ENCODE measurements at regions not wholly inside any gene's neighbourhood (a gene's known extent, or its start where the extent isn't known, plus 50 kb on each side); places are given as distances from the start of the nearest gene placed in this dataset.
A peak's percentile ranks its signal among the peaks of the same experiment; 100 is the strongest.
"Not testable (repeated sequence)": the region's sequence is repeated elsewhere in the genome, so short reads cannot be mapped to it uniquely, and the experiment has no call there.

GRCh38 chr1:190837888-190838287 lies 360.2 kb upstream of the BRINP3 start:
- DNase-seq, result no peak

DNA sequence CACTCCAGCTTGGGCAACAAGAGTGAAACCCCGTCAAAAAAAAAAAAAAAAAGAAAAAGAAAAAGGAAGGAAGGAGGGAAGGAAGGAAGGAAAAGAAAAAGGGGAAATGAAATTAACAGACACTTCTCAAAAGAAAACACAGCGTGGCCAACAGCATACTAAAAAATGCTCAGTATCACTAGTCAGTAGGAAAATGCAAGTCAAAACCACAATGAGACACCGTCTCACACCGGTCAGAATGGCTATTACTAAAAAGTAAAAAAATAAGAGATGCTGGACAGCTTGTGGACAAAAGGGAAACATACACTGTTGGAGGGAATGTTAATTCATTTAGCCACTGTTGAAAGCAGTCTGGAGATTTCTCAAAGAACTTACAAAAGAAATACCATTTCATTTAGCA lies 369.5 kb upstream of the BRINP3 start:
- no peak for DNase-seq

DNA sequence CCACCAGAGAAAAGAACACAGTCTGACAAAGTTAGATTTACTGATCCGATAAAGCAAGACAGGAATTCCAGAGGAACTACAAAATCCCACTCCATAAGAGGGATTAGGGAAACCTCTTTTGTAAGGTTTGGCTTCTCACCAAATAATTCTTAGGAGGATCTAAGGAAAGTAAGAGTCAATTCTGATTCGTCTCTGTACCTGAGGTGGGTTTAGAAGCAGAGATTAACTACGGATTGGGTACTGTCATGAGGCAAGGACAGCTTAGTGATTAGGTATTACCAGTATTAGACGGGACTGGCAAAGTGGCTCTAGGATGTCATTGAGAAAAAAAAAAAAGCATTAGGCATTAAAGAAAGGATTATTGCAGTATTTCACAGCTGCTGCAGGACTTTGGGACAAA lies 371.7 kb upstream of the BRINP3 start:
- no peak for DNase-seq

- no peak for DNase-seq
Measured at GRCh38 chr1:190852611-190853010, 374.9 kb upstream of the BRINP3 start.

GRCh38 chr1:190858140-190858539 lies 380.5 kb upstream of the BRINP3 start:
- DNase-seq, result no peak

- no peak for DNase-seq
Measured at GRCh38 chr1:190864013-190864641, 386.5 kb upstream of the BRINP3 start.

GRCh38 chr1:190880352-190880751 lies 402.7 kb upstream of the BRINP3 start:
- DNase-seq, result no peak

DNA sequence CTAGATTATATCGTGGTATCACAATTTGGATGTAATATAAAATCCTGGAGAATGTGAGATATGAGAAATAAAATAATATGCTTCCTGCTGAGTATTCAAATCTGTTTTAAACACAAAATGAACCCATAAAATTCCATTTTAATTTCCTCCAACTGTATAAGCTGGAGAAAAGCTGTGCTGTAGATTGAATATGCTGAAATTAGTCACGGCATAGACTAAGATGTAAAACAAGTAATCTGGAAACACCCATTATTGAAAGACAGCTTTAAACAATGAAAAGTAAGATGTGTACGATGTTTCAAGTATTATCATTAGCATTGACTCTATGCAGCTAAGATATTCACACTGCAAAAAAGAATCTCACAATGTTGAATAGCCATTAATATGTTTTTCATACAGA lies 403.4 kb upstream of the BRINP3 start:
- DNase-seq, result no peak

- DNase-seq, result no peak
Measured at GRCh38 chr1:190897233-190897632, 419.6 kb upstream of the BRINP3 start.

- DNase-seq, result no peak
Measured at GRCh38 chr1:190904091-190904695, 426.5 kb upstream of the BRINP3 start.

DNA sequence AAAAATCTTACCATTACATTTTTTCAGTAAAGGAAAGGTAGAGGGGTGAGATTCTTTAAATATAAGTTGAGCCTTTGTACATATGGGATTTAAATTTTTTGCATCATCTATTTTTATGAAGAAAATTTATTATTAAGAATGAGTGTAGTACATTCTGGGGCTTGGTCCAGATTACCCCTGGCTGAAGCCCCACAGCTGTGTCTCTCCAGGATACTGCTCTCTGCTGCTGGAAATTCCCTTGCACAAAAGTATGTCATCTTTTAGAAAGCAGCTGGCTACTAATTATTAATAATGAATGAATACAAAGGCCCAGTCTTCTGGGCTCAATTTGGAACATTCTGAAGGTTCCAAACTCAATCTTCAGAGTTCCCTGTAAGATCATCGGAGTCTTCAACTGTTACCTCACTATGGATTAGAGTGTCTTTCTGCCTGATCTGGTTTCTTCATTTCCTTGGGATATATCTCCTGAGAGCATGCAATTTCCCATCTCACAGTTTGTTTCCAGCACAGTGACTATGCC lies 428.6 kb upstream of the BRINP3 start:
- DNase-seq, result no peak

GRCh38 chr1:190908246-190908645 lies 430.6 kb upstream of the BRINP3 start:
- no peak for DNase-seq

DNA sequence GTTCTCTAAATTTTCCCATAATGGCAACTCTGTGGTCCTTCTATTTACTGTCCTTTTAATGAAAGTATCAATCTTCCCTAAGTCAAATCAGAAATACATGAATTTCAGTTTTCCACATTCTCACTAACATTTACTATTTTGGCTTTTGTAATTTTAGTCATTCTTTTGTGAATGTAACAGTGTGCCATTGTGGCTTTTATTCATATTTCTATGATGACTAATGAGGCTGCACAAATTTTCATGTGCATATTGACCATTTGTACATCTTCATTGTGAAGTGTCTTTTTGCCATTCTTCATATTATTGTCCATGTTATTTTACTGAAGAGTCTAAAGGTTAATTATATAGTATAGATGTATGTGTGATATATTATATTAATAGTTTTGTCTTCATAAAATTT lies 431.0 kb upstream of the BRINP3 start:
- DNase-seq, result no peak

DNA sequence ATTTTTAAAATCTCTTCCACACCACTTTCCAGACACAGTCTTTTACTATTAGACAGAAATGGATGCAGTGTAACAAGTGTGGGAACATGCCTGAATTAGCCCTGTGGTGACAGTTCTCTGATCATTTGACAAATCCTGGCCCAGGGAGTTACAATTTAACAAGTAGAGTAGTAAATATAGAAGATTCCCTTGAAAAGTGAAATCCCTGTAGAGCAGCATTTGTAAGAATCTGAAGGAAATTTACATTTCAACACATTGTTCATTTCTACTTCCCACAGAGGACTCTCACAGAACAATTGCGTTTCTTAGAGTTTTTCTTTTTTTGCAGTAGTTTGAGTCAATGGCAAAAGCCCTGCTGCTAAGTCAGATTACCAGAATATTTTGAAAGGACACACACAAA lies 458.3 kb upstream of the BRINP3 start:
- no peak for DNase-seq

DNA sequence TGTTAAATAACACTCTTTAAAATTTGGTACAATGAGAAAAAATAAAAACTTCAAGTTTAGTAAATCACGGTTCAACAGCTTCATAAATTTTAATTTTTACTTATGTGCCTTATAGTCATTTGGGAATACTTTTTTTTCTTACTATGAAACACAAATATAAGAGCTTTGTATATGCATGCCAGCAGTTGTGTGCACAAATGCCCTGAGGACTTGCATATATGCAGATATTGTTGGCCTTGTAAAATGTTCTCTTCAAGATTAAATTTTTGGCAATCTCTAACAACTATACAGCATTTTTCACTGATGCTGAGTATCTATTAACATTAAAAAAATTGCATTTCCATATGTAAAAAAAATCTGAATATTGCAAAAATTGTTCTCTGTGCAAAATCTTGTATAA lies 458.7 kb upstream of the BRINP3 start:
- no peak for DNase-seq

DNA sequence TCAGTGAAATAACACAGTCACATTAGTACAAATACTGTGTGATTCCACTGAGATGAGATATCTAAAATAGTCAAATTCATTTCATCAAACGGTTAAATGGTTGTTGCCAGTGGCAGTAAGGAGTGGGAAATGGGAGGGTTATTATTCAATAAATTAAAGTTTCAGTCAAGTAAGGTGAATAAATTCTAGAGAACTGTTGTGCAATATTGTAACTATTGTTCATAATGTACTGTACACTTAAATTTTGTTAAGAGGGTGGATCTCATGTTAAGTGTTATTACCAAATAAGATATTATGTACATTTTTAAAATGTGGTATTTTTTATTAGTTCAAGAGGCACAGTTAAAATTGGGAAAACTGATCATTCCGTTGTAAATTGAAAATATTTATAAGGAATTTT lies 463.3 kb upstream of the BRINP3 start:
- DNase-seq, result no peak

GRCh38 chr1:190942475-190942874 lies 464.8 kb upstream of the BRINP3 start:
- no peak for DNase-seq

DNA sequence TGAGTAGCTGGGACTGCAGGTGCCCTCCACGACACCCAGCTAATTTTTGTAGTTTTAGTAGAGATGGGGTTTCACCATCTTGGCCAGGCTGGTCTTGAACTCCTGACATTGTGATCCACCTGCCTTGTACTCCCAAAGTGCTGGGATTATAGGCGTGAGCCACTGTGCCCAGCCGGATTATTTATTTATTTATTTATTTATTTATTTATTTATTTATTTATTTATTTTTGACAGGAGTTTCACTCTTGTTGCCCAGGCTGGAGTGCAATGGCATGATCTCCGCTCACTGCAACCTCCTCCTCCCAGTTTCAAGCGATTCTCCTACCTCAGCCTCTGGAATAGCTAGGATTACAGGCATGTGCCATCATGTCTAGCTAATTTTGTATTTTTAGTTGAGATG lies 466.1 kb upstream of the BRINP3 start:
- not testable (repeated sequence) for DNase-seq

DNA sequence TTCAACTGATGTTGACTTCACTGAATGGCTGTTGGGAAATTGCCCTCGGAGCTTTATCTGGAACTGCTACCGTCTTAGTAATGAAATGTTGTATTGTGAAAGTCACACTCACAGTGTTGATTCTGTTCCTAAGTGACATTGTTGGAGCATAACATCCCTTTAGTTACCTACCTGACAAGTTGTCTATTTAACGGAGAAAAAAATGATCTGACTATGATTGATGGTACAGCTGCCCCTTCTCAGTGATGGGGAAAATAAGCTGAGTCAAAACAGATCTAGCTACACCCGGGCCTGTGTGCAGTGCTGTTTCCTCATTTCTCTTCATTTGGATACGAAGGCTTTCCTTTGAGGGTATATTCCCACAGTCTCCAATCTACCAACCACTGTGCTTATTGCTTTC lies 472.3 kb upstream of the BRINP3 start:
- DNase-seq, result peak; percentile 54

DNA sequence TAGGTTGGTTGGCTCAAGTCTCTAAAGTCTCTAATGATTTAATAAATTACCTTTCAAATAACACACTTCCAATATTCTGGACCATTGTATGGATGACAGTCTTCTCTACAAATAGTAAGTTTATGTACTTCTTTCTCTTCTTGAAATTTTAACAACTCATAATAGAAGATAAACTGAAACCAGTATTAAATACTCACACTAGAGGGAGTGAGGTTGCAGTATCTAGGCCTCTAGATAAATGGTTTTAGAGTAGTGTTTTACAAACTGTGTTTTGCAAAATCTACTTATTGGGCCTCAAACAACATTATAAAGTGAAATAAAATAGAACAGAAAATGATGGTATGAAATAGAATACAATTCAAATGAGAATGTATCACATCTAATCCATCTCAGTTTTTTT lies 479.9 kb upstream of the BRINP3 start:
- no peak for DNase-seq

DNA sequence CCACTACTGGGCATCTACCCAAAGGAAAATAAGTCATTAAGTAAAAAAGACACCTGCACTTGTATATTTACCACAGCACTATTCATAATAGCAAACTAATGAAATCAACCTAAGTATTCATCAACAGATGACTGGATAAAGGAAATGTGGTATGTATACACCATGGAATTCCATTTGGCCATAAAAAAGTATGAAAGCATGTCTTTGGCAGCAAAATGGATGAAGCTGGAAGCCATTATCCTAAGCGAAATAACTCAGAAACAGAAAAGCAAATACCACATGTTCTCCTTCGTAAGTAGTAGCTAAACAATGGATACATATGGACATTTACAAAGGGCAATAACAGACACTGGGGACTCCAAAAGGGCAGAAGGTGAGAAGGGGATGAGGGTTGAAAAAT lies 485.7 kb upstream of the BRINP3 start:
- no peak for DNase-seq

GRCh38 chr1:190975827-190976226 lies 498.2 kb upstream of the BRINP3 start:
- DNase-seq, result no peak

DNA sequence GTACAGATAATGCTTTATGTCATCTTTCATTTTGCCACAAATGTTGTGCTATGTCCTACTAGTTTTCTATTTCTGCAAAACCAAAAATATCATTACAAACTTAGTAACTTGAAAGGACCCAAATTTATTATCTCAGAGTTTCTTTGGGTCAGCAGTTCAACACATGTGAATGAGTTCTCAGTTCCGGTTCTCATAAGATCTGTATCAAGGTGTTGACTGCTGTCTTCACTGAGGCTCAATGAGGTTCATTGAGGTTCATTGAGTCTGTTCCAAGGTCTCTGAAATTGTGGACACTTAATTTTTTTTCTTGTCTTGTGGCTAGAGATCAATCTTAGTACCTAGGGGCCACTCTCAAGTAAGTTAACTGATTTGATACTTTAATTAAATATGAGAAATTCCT lies 525.1 kb upstream of the BRINP3 start:
- no peak for DNase-seq

DNA sequence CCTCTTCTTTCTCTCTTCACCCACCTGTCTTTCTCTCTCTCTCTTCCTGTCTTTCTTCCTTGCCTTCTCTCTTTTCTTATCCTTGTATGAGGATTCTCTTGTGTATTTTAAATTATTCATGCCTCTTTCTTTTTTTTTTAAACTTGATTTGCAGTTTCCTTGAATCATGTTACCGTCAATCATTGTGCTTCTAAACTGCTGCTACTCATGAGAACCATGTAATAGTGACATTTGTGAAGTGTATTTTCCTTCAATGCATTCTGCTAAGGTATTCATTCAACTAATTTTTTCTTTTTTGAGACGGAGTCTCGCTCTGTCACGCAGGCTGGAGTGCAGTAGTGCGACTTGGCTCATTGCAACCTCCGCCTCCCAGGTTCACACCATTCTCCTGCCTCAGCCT lies 539.1 kb upstream of the BRINP3 start:
- no peak for DNase-seq

DNA sequence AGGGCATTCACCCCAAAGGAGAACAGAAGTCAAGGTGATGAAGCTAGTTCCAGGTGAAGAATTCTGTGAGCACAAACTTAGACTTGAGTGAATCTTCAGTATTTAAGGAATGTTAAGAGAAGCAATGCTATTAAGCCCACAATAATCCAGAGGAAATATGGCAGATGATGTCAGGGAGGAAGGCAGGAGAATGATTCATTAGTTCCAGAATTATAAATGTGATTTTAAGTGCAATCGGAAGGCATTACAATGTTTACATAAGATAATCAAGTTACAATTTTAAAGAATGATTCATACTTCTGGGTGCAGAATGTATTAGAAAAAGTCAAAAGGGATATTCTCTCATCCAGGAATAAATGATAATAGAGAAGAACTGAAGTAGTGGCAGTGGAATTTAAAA lies 545.2 kb upstream of the BRINP3 start:
- no peak for DNase-seq

Data from NCI-H748 treated with DMSO at 0.1 percent for 48 hours (cell line).